K562 (cell line): ENCODE measurements at regions not wholly inside any gene's neighbourhood (a gene's known extent, or its start where the extent isn't known, plus 50 kb on each side); places are given as distances from the start of the nearest gene placed in this dataset.

Experiments used
- ATAC-seq: fragments of 200-7000 bp; cut with Tn5 transposase; 3 replicates; pipeline ENCODE4 v1.9.1; 2020; ENCODE audit warnings: moderate library complexity
- BruUV-seq: library from RNA; stranded (reverse); fragments of 400-500 nt; replicated peaks from 2 replicates; lab custom pipeline; 2021; lab: Mats Ljungman, UMichigan
- CTCF ChIA-PET: fragments of 300-600 bp; formaldehyde crosslinking; extraction: SDS; loops from one replicate; lab custom pipeline; 2021; ENCODE audit warnings: low intra/inter-chr PET ratio; lab: Yijun Ruan, JAX
- POLR2A ChIA-PET: fragments of 300-600, 350-650 bp; sonication (Branson Sonifier 250); formaldehyde crosslinking; extraction: SDS; loops from one replicate; lab custom pipeline; 2021; ENCODE audit warnings: antibody characterized with exemption, inconsistent platforms; lab: Yijun Ruan, JAX
- DNase-seq, 4 experiments: peaks; one replicate each; pipeline versions ENCODE4 v3.0.0 to v3.0.0-alpha.2; 2011 to 2018; ENCODE audit warnings: low spot score in 3 of 4, mixed read lengths in 3 of 4; ENCODE audit errors: extremely low read depth in 1 of 4
- FAIRE-seq: peaks from 2 replicates; lab custom pipeline; 2011; peaks lifted over from hg19 to GRCh38; lab: Jason Lieb, UNC
- H2AFZ ChIP-seq: 2 replicates; pipeline ENCODE4 v1.6.0; 2011; ENCODE audit warnings: low read depth, low read length, control low read depth, inconsistent platforms
- H3K27ac ChIP-seq: fragments of 200-600 bp; 3 replicates; pipeline ENCODE4 v1.8.0; 2011; ENCODE audit warnings: low read depth, mild to moderate bottlenecking, control low read depth, inconsistent platforms, low read length, moderate library complexity, mixed read lengths; ENCODE audit errors: extremely low read depth
- H3K27me3 ChIP-seq, 2 experiments: fragments of 300-600 bp in 1 of 2; 2 replicates in 1 of 2; 3 replicates in 1 of 2; pipeline versions ENCODE4 v1.6.0 to v1.8.0; 2011; ENCODE audit warnings: inconsistent platforms in 2 of 2, low read length in 2 of 2, mild to moderate bottlenecking in 1 of 2, mixed read lengths in 1 of 2, moderate library complexity in 1 of 2; ENCODE audit not compliant: control insufficient read depth in 2 of 2, insufficient read depth in 2 of 2
- H3K36me3 ChIP-seq: fragments of 300-600 bp; 3 replicates; pipeline ENCODE4 v1.8.0; 2011; ENCODE audit warnings: mild to moderate bottlenecking, low read length, inconsistent platforms; ENCODE audit not compliant: control insufficient read depth, insufficient read depth
- H3K4me1 ChIP-seq, 2 experiments: fragments of 200-600 bp in 1 of 2; replicated peaks in 1 of 2; 2 replicates in 1 of 2; 3 replicates in 1 of 2; pipeline versions ENCODE4 v1.5.1 to v1.8.0; 2011; ENCODE audit warnings: inconsistent platforms in 2 of 2, low read length in 2 of 2, mild to moderate bottlenecking in 1 of 2, mixed read lengths in 1 of 2, moderate library complexity in 1 of 2; ENCODE audit not compliant: control insufficient read depth in 2 of 2, insufficient read depth in 2 of 2
- H3K4me2 ChIP-seq: 2 replicates; pipeline ENCODE4 v1.6.1; 2011; ENCODE audit warnings: low read length, control low read depth, inconsistent platforms, mixed read lengths; ENCODE audit not compliant: insufficient read depth
- H3K4me3 ChIP-seq: fragments of 200-600 bp; sonication (generic), shearing (Covaris generic); 2 replicates; pipeline ENCODE4 v1.5.1; 2016; ENCODE audit warnings: control low read depth, inconsistent platforms
- H3K79me2 ChIP-seq: fragments of 200-600 bp; 3 replicates; pipeline ENCODE4 v1.8.0; 2011; ENCODE audit warnings: low read length, inconsistent platforms; ENCODE audit not compliant: control insufficient read depth, insufficient read depth
- H3K9ac ChIP-seq, 2 experiments: 2 replicates each; pipeline versions ENCODE4 v1.6.0 to v1.6.1; 2011; ENCODE audit warnings: low read depth in 2 of 2, low read length in 2 of 2, control low read depth in 1 of 2, inconsistent platforms in 1 of 2, mild to moderate bottlenecking in 1 of 2, mixed read lengths in 1 of 2; ENCODE audit not compliant: insufficient read depth in 1 of 2
- H3K9me1 ChIP-seq: one replicate; pipeline ENCODE4 v1.6.0; 2011; ENCODE audit warnings: inconsistent platforms, mild to moderate bottlenecking, low read length, moderate library complexity; ENCODE audit not compliant: control insufficient read depth, insufficient read depth
- H3K9me3 ChIP-seq: replicated peaks from 2 replicates; pipeline ENCODE4 v1.5.1; 2011; ENCODE audit warnings: low read depth, low read length, inconsistent platforms; ENCODE audit not compliant: control insufficient read depth, insufficient read depth
- H4K20me1 ChIP-seq: replicated peaks from 2 replicates; pipeline ENCODE4 v1.6.1; 2011; ENCODE audit warnings: low read length, inconsistent platforms, mixed read lengths; ENCODE audit not compliant: control insufficient read depth, insufficient read depth
- ARNT ChIP-seq, 2 experiments: fragments of 450-650 bp; IDR thresholded peaks; 2 replicates each; pipeline ENCODE4 v1.6.1; 2016; ENCODE audit warnings: mild to moderate bottlenecking in 1 of 2
- CHCHD3 ChIP-seq: fragments of 250-450 bp; sonication (Bioruptor Pico); IDR thresholded peaks from 2 replicates; pipeline ENCODE4 v2.1.2; 2022; ENCODE audit warnings: mild to moderate bottlenecking
- FOXK2 ChIP-seq, 2 experiments: fragments of 450-650 bp; IDR thresholded peaks in 1 of 2; conservative IDR thresholded peaks in 1 of 2; 2 replicates each; pipeline ENCODE4 v1.6.1; 2016; ENCODE audit warnings: low read depth in 2 of 2, mild to moderate bottlenecking in 1 of 2
- KLF6 ChIP-seq: fragments of 250-450 bp; sonication (Bioruptor Pico); IDR thresholded peaks from 2 replicates; pipeline ENCODE4 v1.4.0; 2020; ENCODE audit warnings: mild to moderate bottlenecking, moderate library complexity, borderline replicate concordance
- RBM17 ChIP-seq: fragments of 200-400 bp; formaldehyde crosslinking; IDR thresholded peaks from 2 replicates; pipeline ENCODE4 v1.6.1; 2017; ENCODE audit warnings: low read depth, mild to moderate bottlenecking, low read length, borderline replicate concordance
- WGBS: fragments of 100-300 bp; shearing (Covaris generic); methylation state at CpG from one replicate; pipeline ENCODE4 v1.1.6; 2016; ENCODE audit warnings: low coverage, mixed read lengths; ENCODE audit not compliant: insufficient coverage; ENCODE audit errors: missing lambda C conversion rate; 5-methylcytosine and 5-hydroxymethylcytosine counted together
- in situ Hi-C: fragments of 300-500 bp; cut with MboI; formaldehyde crosslinking; loops from 4 replicates; pipeline ENCODE4 v1.15.0; 2018; ENCODE audit warnings: inconsistent platforms, mixed read lengths
- intact Hi-C: fragments of 100-400 bp; cut with micrococcal nuclease; formaldehyde crosslinking; loops from 2 replicates; pipeline ENCODE4 v1.14.2; 2022
- TF ChIP-seq, protein P1 (sequence below): fragments of 450-650 bp; IDR thresholded peaks from 2 replicates; pipeline ENCODE4 v1.6.1; 2016; ENCODE audit warnings: borderline replicate concordance
- TF ChIP-seq, protein P2 (sequence below): fragments of 450-650 bp; IDR thresholded peaks from 2 replicates; pipeline ENCODE4 v1.6.1; 2017; ENCODE audit warnings: antibody characterized with exemption

GRCh38 chr5:74120585-74120984, 494.6 kb downstream of the ARHGEF28 start (continued):
- TF ChIP-seq, protein P1, sequence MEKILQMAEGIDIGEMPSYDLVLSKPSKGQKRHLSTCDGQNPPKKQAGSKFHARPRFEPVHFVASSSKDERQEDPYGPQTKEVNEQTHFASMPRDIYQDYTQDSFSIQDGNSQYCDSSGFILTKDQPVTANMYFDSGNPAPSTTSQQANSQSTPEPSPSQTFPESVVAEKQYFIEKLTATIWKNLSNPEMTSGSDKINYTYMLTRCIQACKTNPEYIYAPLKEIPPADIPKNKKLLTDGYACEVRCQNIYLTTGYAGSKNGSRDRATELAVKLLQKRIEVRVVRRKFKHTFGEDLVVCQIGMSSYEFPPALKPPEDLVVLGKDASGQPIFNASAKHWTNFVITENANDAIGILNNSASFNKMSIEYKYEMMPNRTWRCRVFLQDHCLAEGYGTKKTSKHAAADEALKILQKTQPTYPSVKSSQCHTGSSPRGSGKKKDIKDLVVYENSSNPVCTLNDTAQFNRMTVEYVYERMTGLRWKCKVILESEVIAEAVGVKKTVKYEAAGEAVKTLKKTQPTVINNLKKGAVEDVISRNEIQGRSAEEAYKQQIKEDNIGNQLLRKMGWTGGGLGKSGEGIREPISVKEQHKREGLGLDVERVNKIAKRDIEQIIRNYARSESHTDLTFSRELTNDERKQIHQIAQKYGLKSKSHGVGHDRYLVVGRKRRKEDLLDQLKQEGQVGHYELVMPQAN: no peak

GRCh38 chr5:74118071-74118470, 492.1 kb downstream of the ARHGEF28 start:
- Histone ChIP-seq H3K9ac (no peak overlapping the region), H3K79me2 (no peaks in the 10 kb centered on the region), H3K4me2 (no peak overlapping the region), H3K9me1 (no peaks in the 10 kb centered on the region), H3K4me3 (no peak overlapping the region), H4K20me1 (no peaks in the 10 kb centered on the region), H3K27ac (no peak overlapping the region), H3K4me1 (no peaks in the 10 kb centered on the region), H3K9me3 (no peaks in the 10 kb centered on the region), H3K36me3 (no peaks in the 10 kb centered on the region), H3K27me3 (no peaks in the 10 kb centered on the region), H2AFZ (no peak overlapping the region)
- 0% methylated on average over 2 of the region's 2 CpGs for WGBS
- no TSS peak for BruUV-seq
- ChIA-PET CTCF (no interaction called here), POLR2A (no interaction called here)
- ATAC-seq (no peak), DNase-seq (no peak), FAIRE-seq (no peak)
- intact Hi-C loops: no loop called here
- TF ChIP-seq KLF6 (no peak), RBM17 (no peak), FOXK2 (conservative IDR thresholded peaks at IDR 0.05 in 1 of 2, IDR thresholded peaks at IDR 0.05 in 1 of 2; ENCODE audit: low read depth in 2 of 2) (no peak), ARNT (IDR thresholded peaks at IDR 0.05) (no peak), CHCHD3 (CRISPR knock-in tag) (no peak)
- TF ChIP-seq, protein P2, sequence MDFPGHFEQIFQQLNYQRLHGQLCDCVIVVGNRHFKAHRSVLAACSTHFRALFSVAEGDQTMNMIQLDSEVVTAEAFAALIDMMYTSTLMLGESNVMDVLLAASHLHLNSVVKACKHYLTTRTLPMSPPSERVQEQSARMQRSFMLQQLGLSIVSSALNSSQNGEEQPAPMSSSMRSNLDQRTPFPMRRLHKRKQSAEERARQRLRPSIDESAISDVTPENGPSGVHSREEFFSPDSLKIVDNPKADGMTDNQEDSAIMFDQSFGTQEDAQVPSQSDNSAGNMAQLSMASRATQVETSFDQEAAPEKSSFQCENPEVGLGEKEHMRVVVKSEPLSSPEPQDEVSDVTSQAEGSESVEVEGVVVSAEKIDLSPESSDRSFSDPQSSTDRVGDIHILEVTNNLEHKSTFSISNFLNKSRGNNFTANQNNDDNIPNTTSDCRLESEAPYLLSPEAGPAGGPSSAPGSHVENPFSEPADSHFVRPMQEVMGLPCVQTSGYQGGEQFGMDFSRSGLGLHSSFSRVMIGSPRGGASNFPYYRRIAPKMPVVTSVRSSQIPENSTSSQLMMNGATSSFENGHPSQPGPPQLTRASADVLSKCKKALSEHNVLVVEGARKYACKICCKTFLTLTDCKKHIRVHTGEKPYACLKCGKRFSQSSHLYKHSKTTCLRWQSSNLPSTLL: no peak
- in situ Hi-C loops: no loop called here
